Spleen (tissue), 7 donors: ENCODE measurements at regions not wholly inside any gene's neighbourhood (a gene's known extent, or its start where the extent isn't known, plus 50 kb on each side); places are given as distances from the start of the nearest gene placed in this dataset.

Source experiments
- CTCF ChIP-seq, 11 experiments: fragments of 200-600 bp in 7 of 11; fragments of 450-650 bp in 4 of 11; sonication (generic) in 4 of 11; IDR thresholded peaks in 8 of 11; conservative IDR thresholded peaks in 3 of 11; 1 replicate in 7 of 11; 2 replicates in 4 of 11; pipeline versions ENCODE4 v1.4.0 to v1.8.0; 2016 to 2021; ENCODE audit warnings: antibody characterized with exemption in 11 of 11, inconsistent platforms in 4 of 11, mild to moderate bottlenecking in 1 of 11
- POLR2A ChIP-seq, 3 donors: fragments of 450-650 bp; IDR thresholded peaks; one replicate each; pipeline ENCODE4 v1.5.1; 2017; ENCODE audit warnings: antibody characterized with exemption in 3 of 3, mild to moderate bottlenecking in 1 of 3
- donor health status: DM: no; HTN: no; CAD: no; lungs with moderate emphysema.
- donor health status: DM: no; HTN: no; CAD: no.
- donor health status: DM: no; HTN: no; CAD: no.

- TF ChIP-seq CTCF (IDR thresholded peaks at IDR 0.05 in 8 of 11, conservative IDR thresholded peaks at IDR 0.05 in 3 of 11) (no peak), POLR2A (IDR thresholded peaks at IDR 0.05) (no peak)
These were observed 357.2 kb downstream of the SH2D4B start for GRCh38 chr10:80894797-80895467.
